ENCODE measurements at regions not wholly inside any gene's neighbourhood (a gene's known extent, or its start where the extent isn't known, plus 50 kb on each side); places are given as distances from the start of the nearest gene placed in this dataset.

DNA sequence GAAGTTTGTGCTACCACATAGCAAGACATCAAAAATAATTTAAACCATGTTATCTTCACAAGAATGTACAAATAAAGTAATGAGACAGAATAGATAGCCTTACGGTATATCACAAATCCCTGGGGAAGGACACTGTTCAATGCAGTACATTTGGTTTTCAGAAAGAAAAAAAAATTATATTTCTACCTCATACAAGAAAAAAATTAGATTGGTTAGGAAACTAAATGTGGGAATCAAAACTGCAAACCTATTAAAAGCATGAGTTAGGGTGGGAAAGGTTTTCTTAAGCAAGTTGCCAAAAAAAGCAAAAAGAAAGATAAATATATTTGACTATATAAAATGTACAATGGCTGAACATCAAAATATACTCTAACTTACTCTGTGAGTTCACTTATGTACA, 201.9 kb upstream of the NREP start:
- no peak for TF ChIP-seq RFX5 (IDR thresholded peaks at IDR 0.05; ENCODE audit: low read depth, low read length)
- no peak for TF ChIP-seq MAZ (IDR thresholded peaks at IDR 0.05; ENCODE audit: borderline replicate concordance, low read depth, low read length)
- no peak for TF ChIP-seq CHD1 (IDR thresholded peaks at IDR 0.05; ENCODE audit: low read depth, low read length)
- TF ChIP-seq FOS (IDR thresholded peaks at IDR 0.05; ENCODE audit: low read depth, low read length): no peak
- no peak for TF ChIP-seq POLR2A (IDR thresholded peaks at IDR 0.05; ENCODE audit: low read depth, low read length)
- no peak for TF ChIP-seq MXI1 (IDR thresholded peaks at IDR 0.05; ENCODE audit: borderline replicate concordance, low read depth, low read length)
- TF ChIP-seq CTCF (conservative IDR thresholded peaks at IDR 0.05; ENCODE audit: low read depth, low read length): no peak
- no peak for TF ChIP-seq RCOR1 (IDR thresholded peaks at IDR 0.05; ENCODE audit: insufficient replicate concordance, low read length)
- TF ChIP-seq BHLHE40 (IDR thresholded peaks at IDR 0.05; ENCODE audit: low read depth, low read length): no peak
- TF ChIP-seq, protein P1, sequence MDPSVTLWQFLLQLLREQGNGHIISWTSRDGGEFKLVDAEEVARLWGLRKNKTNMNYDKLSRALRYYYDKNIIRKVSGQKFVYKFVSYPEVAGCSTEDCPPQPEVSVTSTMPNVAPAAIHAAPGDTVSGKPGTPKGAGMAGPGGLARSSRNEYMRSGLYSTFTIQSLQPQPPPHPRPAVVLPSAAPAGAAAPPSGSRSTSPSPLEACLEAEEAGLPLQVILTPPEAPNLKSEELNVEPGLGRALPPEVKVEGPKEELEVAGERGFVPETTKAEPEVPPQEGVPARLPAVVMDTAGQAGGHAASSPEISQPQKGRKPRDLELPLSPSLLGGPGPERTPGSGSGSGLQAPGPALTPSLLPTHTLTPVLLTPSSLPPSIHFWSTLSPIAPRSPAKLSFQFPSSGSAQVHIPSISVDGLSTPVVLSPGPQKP (IDR thresholded peaks at IDR 0.05; ENCODE audit: borderline replicate concordance, low read depth, low read length): no peak
- TF ChIP-seq NFE2L2 (IDR thresholded peaks at IDR 0.05; ENCODE audit: low read depth, low read length): no peak
- H2AK9ac ChIP-seq (replicated peaks; ENCODE audit: low read depth, low read length, poor library complexity): no peak overlapping the region
- no peak overlapping the region for H2BK15ac ChIP-seq (ENCODE audit: low read depth, low read length)
- dilution Hi-C loops (cut with HindIII; ENCODE audit: low sequenced_read_pairs, unreplicated experiment) (no loop called here), in situ Hi-C loops (cut with MboI; ENCODE audit: low sequenced_read_pairs) (no loop called here), intact Hi-C loops (cut with micrococcal nuclease) (no loop called here)
- no peak overlapping the region for H3K14ac ChIP-seq (replicated peaks; ENCODE audit: low read depth, low read length)
- no peak overlapping the region for H2AFZ ChIP-seq (replicated peaks; ENCODE audit: low read length, poor library complexity)
- H4K8ac ChIP-seq (ENCODE audit: low read depth in 2 of 2, low read length in 2 of 2): no peak overlapping the region
- peaks cover 6% of the 10 kb centered on the region for H3K9me1 ChIP-seq (ENCODE audit: insufficient read depth, low read length)
- H3K9ac ChIP-seq (ENCODE audit: low read depth, low read length): no peak overlapping the region
- H3K27me3 ChIP-seq (ENCODE audit: control insufficient read depth, insufficient read depth, low read length): no peaks in the 10 kb centered on the region
- H2BK5ac ChIP-seq (ENCODE audit: low read depth, low read length, poor library complexity, severe bottlenecking): peak overlapping the region; percentile 54
- no peaks in the 10 kb centered on the region for H3K79me1 ChIP-seq (ENCODE audit: low read depth in 1 of 2, low read length in 2 of 2)
- H4K91ac ChIP-seq (ENCODE audit: insufficient read depth, low read depth, low read length): no peak overlapping the region
- DNase-seq (no peak), ATAC-seq (ENCODE audit: low read depth) (no peak)
- no CpG with 5 or more reads among the region's 1 CpG for WGBS, 2 experiments (ENCODE audit: extremely low coverage in 2 of 2, insufficient read length in 1 of 2)
- no peaks in the 10 kb centered on the region for H3K36me3 ChIP-seq (ENCODE audit: control insufficient read depth, insufficient read depth, low read length)
- H3K23ac ChIP-seq (ENCODE audit: low read depth, low read length): no peak overlapping the region
- ChIA-PET CTCF (no interaction called here), POLR2A (ENCODE audit: unreplicated experiment) (no interaction called here)
- H3K4me3 ChIP-seq (ENCODE audit: insufficient read depth, low read depth, low read length): no peak overlapping the region
- H4K5ac ChIP-seq (ENCODE audit: low read depth, low read length): no peak overlapping the region
- no TSS peak for BruUV-seq (replicated peaks)
- no peak overlapping the region for H3K27ac ChIP-seq (ENCODE audit: insufficient read depth, low read length)
- H3K4ac ChIP-seq (ENCODE audit: low read depth, low read length): no peak overlapping the region
- no peak overlapping the region for H3K56ac ChIP-seq (ENCODE audit: extremely low read depth, insufficient read depth, low read length)
- no peaks in the 10 kb centered on the region for H4K20me1 ChIP-seq (ENCODE audit: insufficient read depth, low read length)
- H2BK20ac ChIP-seq (ENCODE audit: low read depth, low read length): no peak overlapping the region
- no peaks in the 10 kb centered on the region for H3K9me3 ChIP-seq (ENCODE audit: control insufficient read depth, insufficient read depth, low read length)
- H2BK120ac ChIP-seq (ENCODE audit: low read depth, low read length): no peak overlapping the region
- peaks cover 11% of the 10 kb centered on the region for H3K4me1 ChIP-seq (ENCODE audit: control insufficient read depth, insufficient read depth, low read length)
- H3K4me2 ChIP-seq (ENCODE audit: low read depth, low read length): no peak overlapping the region
- no peak overlapping the region for H3K18ac ChIP-seq (ENCODE audit: low read depth, low read length)
- H2AK5ac ChIP-seq (ENCODE audit: low read depth, low read length): no peak overlapping the region
